ENCODE measurements at regions not wholly inside any gene's neighbourhood (a gene's known extent, or its start where the extent isn't known, plus 50 kb on each side); places are given as distances from the start of the nearest gene placed in this dataset.

- no peak for DNase-seq
These were observed 160.2 kb upstream of the FOXA2 start for GRCh38 chr20:22744341-22745193.

- no peak for DNase-seq
These were observed 160.8 kb upstream of the FOXA2 start for GRCh38 chr20:22745194-22745500.

GRCh38 chr20:22746957-22747356 lies 162.6 kb upstream of the FOXA2 start:
- no peak for DNase-seq

GRCh38 chr20:22752324-22752723 lies 168.0 kb upstream of the FOXA2 start:
- DNase-seq, result no peak

- DNase-seq, result no peak
These were observed 173.2 kb upstream of the FOXA2 start for GRCh38 chr20:22757424-22758183.

- no peak for DNase-seq
These were observed 174.4 kb upstream of the FOXA2 start for GRCh38 chr20:22758815-22759214.

GRCh38 chr20:22762576-22763256 lies 178.3 kb upstream of the FOXA2 start:
- no peak for DNase-seq

- DNase-seq, result no peak
These were observed 179.0 kb upstream of the FOXA2 start for GRCh38 chr20:22763257-22763906.

- no peak for DNase-seq
These were observed 184.2 kb upstream of the FOXA2 start for GRCh38 chr20:22768266-22769178.

GRCh38 chr20:22770241-22770800 lies 185.9 kb upstream of the FOXA2 start:
- DNase-seq, result no peak

GRCh38 chr20:22771706-22772105 lies 187.3 kb upstream of the FOXA2 start:
- no peak for DNase-seq

- no peak for DNase-seq
These were observed 189.0 kb upstream of the FOXA2 start for GRCh38 chr20:22773344-22773743.

- DNase-seq, result no peak
These were observed 190.9 kb upstream of the FOXA2 start for GRCh38 chr20:22775256-22775655.

GRCh38 chr20:22775671-22776139 lies 191.3 kb upstream of the FOXA2 start:
- no peak for DNase-seq

- no peak for DNase-seq
These were observed 192.0 kb upstream of the FOXA2 start for GRCh38 chr20:22776369-22776768.

GRCh38 chr20:22779878-22780277 lies 195.5 kb upstream of the FOXA2 start:
- DNase-seq, result no peak

- no peak for DNase-seq
These were observed 197.5 kb upstream of the FOXA2 start for GRCh38 chr20:22781869-22782268.

- no peak for DNase-seq
These were observed 205.3 kb upstream of the FOXA2 start for GRCh38 chr20:22789676-22790075.

- no peak for DNase-seq
These were observed 207.0 kb upstream of the FOXA2 start for GRCh38 chr20:22791396-22791795.

- DNase-seq, result no peak
These were observed 207.6 kb upstream of the FOXA2 start for GRCh38 chr20:22791877-22792525.

GRCh38 chr20:22794200-22794599 lies 209.8 kb upstream of the FOXA2 start:
- DNase-seq, result no peak
